ENCODE measurements at regions not wholly inside any gene's neighbourhood (a gene's known extent, or its start where the extent isn't known, plus 50 kb on each side); places are given as distances from the start of the nearest gene placed in this dataset.

DNA sequence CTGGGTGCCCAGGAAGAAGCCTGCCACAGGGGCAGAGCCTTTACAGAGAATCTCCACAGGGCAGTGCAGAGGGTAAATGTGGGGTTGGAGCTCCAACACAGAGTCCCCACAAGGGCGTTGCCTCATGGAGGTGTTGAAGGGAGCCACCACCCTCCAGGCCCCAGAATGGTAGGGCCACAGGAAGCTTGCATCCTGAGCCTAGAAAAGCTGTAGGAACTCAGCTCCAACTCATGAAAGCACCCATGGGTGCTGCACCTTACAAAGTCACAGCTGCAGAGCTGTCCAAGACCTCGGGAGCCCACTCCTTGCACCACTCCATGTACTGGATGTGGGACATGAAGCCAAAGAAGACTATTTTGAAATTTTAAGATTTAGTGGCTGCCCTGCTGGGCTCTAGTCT, 73.3 kb upstream of the KCNH8 start:
- TF ChIP-seq CTCF (conservative IDR thresholded peaks at IDR 0.05 in 1 of 2, IDR thresholded peaks at IDR 0.05 in 1 of 2; ENCODE audit: extremely low read depth in 1 of 2, insufficient read depth in 1 of 2, low read depth in 1 of 2, low read length in 2 of 2) (no peak), EZH2 (IDR thresholded peaks at IDR 0.05; ENCODE audit: borderline replicate concordance, low read length) (no peak)
